Parathyroid adenoma (tissue), 2 donors: ENCODE measurements at regions not wholly inside any gene's neighbourhood (a gene's known extent, or its start where the extent isn't known, plus 50 kb on each side); places are given as distances from the start of the nearest gene placed in this dataset.

ENCODE experiments used
- H2AFZ ChIP-seq: fragments of 300-600 bp; sonication (generic); one replicate; pipeline ENCODE4 v1.7.0; 2017; ENCODE audit warnings: antibody characterized with exemption, mild to moderate bottlenecking
- H3K27ac ChIP-seq: fragments of 300-600 bp; sonication (generic); one replicate; pipeline ENCODE4 v1.7.0; 2017
- H3K27me3 ChIP-seq: fragments of 300-600 bp; sonication (generic); one replicate; pipeline ENCODE4 v1.7.0; 2017; ENCODE audit warnings: low read length; ENCODE audit not compliant: control insufficient read depth, insufficient read depth
- H3K36me3 ChIP-seq: fragments of 300-600 bp; sonication (generic); one replicate; pipeline ENCODE4 v1.7.0; 2017; ENCODE audit warnings: low read length; ENCODE audit not compliant: control insufficient read depth, insufficient read depth
- H3K4me1 ChIP-seq: fragments of 300-600 bp; sonication (generic); one replicate; pipeline ENCODE4 v1.7.0; 2017; ENCODE audit warnings: control low read depth
- H3K4me2 ChIP-seq: fragments of 300-600 bp; sonication (generic); one replicate; pipeline ENCODE4 v1.7.0; 2017; ENCODE audit warnings: low read length
- H3K4me3 ChIP-seq: fragments of 300-600 bp; sonication (generic); one replicate; pipeline ENCODE4 v1.7.0; 2017; ENCODE audit warnings: low read depth, low read length
- H3K79me2 ChIP-seq: fragments of 300-600 bp; sonication (generic); one replicate; pipeline ENCODE4 v1.7.0; 2017; ENCODE audit warnings: control low read depth
- H3K9ac ChIP-seq: fragments of 300-600 bp; sonication (generic); one replicate; pipeline ENCODE4 v1.7.0; 2017; ENCODE audit warnings: mild to moderate bottlenecking
- H3K9me3 ChIP-seq: fragments of 300-600 bp; sonication (generic); one replicate; pipeline ENCODE4 v1.7.0; 2017; ENCODE audit warnings: low read length; ENCODE audit not compliant: control insufficient read depth
- TF ChIP-seq, protein P1 (sequence below): fragments of 300-600 bp; sonication (generic); IDR thresholded peaks from one replicate; pipeline ENCODE4 v1.7.0; 2017; ENCODE audit warnings: antibody characterized with exemption, mild to moderate bottlenecking
- donor health status: primary hyperparathyroidism.

GRCh38 chr9:108441726-108442125, 414.1 kb downstream of the ACTL7B start:
- Histone ChIP-seq H3K79me2 (no peaks in the 10 kb centered on the region), H3K4me3 (no peak overlapping the region), H3K9ac (no peak overlapping the region), H3K9me3 (no peaks in the 10 kb centered on the region), H3K27me3 (no peaks in the 10 kb centered on the region), H3K27ac (no peak overlapping the region), H3K4me2 (no peak overlapping the region), H3K36me3 (no peaks in the 10 kb centered on the region), H3K4me1 (no peaks in the 10 kb centered on the region), H2AFZ (no peak overlapping the region)
- TF ChIP-seq, protein P1, sequence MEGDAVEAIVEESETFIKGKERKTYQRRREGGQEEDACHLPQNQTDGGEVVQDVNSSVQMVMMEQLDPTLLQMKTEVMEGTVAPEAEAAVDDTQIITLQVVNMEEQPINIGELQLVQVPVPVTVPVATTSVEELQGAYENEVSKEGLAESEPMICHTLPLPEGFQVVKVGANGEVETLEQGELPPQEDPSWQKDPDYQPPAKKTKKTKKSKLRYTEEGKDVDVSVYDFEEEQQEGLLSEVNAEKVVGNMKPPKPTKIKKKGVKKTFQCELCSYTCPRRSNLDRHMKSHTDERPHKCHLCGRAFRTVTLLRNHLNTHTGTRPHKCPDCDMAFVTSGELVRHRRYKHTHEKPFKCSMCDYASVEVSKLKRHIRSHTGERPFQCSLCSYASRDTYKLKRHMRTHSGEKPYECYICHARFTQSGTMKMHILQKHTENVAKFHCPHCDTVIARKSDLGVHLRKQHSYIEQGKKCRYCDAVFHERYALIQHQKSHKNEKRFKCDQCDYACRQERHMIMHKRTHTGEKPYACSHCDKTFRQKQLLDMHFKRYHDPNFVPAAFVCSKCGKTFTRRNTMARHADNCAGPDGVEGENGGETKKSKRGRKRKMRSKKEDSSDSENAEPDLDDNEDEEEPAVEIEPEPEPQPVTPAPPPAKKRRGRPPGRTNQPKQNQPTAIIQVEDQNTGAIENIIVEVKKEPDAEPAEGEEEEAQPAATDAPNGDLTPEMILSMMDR: no peak

GRCh38 chr9:108441251-108441650, 414.5 kb downstream of the ACTL7B start:
- Histone ChIP-seq H3K79me2 (no peaks in the 10 kb centered on the region), H3K4me1 (no peaks in the 10 kb centered on the region), H3K9ac (no peak overlapping the region), H3K4me2 (no peak overlapping the region), H3K4me3 (no peak overlapping the region), H3K27me3 (no peaks in the 10 kb centered on the region), H2AFZ (no peak overlapping the region), H3K36me3 (no peaks in the 10 kb centered on the region), H3K27ac (no peak overlapping the region), H3K9me3 (no peaks in the 10 kb centered on the region)
- TF ChIP-seq, protein P1: no peak

DNA sequence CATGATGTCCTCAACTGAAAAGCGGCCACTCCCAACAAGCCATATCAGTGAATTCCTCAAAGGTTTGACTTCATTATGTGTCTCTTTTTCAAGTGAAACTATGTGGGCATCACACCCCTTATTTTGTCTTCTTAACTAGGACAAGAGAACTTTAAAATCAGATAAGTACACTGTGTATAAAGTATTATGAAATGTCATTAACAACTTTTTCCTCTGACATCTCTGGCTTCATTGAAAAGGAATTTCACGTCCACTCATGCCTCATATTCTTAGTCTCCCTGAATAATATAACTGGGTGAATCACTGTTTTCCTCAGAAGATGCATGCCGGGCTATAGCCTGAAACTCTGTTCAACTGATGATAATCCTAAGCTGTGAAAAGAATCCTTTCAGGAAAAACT, 415.8 kb downstream of the ACTL7B start:
- Histone ChIP-seq H3K4me2 (no peak overlapping the region), H3K9me3 (no peaks in the 10 kb centered on the region), H3K4me3 (no peak overlapping the region), H3K4me1 (no peaks in the 10 kb centered on the region), H3K9ac (no peak overlapping the region), H3K27me3 (no peaks in the 10 kb centered on the region), H3K27ac (no peak overlapping the region), H3K36me3 (no peaks in the 10 kb centered on the region), H2AFZ (no peak overlapping the region), H3K79me2 (no peaks in the 10 kb centered on the region)
- TF ChIP-seq, protein P1: no peak

GRCh38 chr9:108437656-108438055, 418.1 kb downstream of the ACTL7B start:
- Histone ChIP-seq H3K79me2 (no peaks in the 10 kb centered on the region), H3K36me3 (no peaks in the 10 kb centered on the region), H3K9ac (no peak overlapping the region), H3K4me2 (no peak overlapping the region), H3K4me3 (no peak overlapping the region), H3K27ac (no peak overlapping the region), H2AFZ (no peak overlapping the region), H3K4me1 (no peaks in the 10 kb centered on the region), H3K27me3 (no peaks in the 10 kb centered on the region), H3K9me3 (no peaks in the 10 kb centered on the region)
- TF ChIP-seq, protein P1: no peak

DNA sequence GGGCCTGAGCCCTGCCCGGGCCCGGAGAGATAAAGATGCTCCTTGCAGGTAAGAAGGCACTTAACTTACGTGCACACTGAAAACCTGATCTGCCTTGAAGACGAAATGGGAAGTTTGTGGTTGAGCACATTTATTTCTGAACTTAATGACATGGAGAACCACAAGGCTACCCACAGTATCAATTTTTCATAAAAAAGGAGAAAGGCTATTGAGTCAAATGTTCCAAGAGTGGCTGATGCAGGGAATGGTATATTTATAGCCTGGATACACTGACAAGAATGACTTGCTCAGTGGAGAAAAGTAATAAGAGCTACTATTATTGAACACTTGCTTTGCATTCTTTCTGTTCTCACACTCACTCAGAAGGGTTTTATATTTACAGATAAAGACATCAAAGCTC, 419.3 kb downstream of the ACTL7B start:
- H3K27ac ChIP-seq: no peak overlapping the region
- TF ChIP-seq, protein P1: no peak
- no peak overlapping the region for H3K4me2 ChIP-seq
- H3K4me1 ChIP-seq: no peaks in the 10 kb centered on the region
- H3K9me3 ChIP-seq: no peaks in the 10 kb centered on the region
- H3K27me3 ChIP-seq: no peaks in the 10 kb centered on the region
- no peaks in the 10 kb centered on the region for H3K36me3 ChIP-seq
- no peak overlapping the region for H3K4me3 ChIP-seq
- H2AFZ ChIP-seq: no peak overlapping the region
- no peak overlapping the region for H3K9ac ChIP-seq
- no peaks in the 10 kb centered on the region for H3K79me2 ChIP-seq
